COR-L47 (cell line): ENCODE measurements at regions not wholly inside any gene's neighbourhood (a gene's known extent, or its start where the extent isn't known, plus 50 kb on each side); places are given as distances from the start of the nearest gene placed in this dataset.

ENCODE experiments used
- DNase-seq: peaks from one replicate; lab custom pipeline; 2025; lab: John Stamatoyannopoulos, UW

- DNase-seq: no peak
Observed at GRCh38 chr18:46295416-46295815, 191.2 kb downstream of the HAUS1 start.

DNA sequence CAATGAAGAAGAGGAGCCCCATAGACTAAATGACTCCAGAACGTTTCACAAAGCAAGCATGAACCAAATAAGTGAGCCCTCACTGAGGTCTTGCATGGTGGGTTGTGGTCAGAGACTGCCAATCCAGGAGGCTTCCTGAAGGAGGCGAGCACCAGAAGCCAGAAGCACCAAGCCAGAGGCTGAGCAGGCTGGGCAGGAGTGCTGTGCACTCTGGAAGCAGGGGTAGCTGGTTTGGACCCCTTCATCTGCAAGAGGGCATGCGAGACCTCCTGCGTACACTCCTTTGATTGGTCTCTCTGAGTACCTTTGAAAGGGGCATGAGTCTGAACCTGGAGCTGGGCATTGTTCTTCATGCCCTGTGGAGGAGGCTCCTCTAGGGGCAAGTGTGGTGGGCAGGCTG lies 192.5 kb downstream of the HAUS1 start:
- DNase-seq: no peak

DNA sequence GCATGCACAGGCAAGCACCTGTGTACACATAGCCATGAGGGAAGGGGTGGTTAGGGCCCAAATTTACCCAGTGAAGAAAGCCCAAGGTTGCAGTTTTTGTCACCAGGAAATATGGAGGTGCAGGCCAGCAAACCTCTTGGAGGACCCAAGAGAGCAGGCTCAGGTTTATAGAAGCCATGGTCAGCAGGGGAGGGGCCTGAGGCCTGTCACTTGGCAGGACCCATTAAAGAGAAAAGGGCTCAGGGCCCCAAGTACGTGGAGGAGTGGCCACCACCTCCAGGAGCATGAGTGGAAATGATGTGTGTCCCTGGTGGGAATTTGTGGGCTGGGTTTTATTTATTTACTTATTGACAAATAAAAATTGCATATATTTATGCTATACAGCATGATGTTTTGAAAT lies 192.9 kb downstream of the HAUS1 start:
- DNase-seq: no peak

GRCh38 chr18:46297621-46298020 lies 193.4 kb downstream of the HAUS1 start:
- DNase-seq: no peak

GRCh38 chr18:46298511-46298910 lies 194.3 kb downstream of the HAUS1 start:
- DNase-seq: no peak

GRCh38 chr18:46299465-46300008 lies 195.4 kb downstream of the HAUS1 start:
- no peak for DNase-seq

- DNase-seq: no peak
Observed at GRCh38 chr18:46301081-46301480, 196.9 kb downstream of the HAUS1 start.

GRCh38 chr18:46301571-46301970 lies 197.4 kb downstream of the HAUS1 start:
- DNase-seq: no peak

DNA sequence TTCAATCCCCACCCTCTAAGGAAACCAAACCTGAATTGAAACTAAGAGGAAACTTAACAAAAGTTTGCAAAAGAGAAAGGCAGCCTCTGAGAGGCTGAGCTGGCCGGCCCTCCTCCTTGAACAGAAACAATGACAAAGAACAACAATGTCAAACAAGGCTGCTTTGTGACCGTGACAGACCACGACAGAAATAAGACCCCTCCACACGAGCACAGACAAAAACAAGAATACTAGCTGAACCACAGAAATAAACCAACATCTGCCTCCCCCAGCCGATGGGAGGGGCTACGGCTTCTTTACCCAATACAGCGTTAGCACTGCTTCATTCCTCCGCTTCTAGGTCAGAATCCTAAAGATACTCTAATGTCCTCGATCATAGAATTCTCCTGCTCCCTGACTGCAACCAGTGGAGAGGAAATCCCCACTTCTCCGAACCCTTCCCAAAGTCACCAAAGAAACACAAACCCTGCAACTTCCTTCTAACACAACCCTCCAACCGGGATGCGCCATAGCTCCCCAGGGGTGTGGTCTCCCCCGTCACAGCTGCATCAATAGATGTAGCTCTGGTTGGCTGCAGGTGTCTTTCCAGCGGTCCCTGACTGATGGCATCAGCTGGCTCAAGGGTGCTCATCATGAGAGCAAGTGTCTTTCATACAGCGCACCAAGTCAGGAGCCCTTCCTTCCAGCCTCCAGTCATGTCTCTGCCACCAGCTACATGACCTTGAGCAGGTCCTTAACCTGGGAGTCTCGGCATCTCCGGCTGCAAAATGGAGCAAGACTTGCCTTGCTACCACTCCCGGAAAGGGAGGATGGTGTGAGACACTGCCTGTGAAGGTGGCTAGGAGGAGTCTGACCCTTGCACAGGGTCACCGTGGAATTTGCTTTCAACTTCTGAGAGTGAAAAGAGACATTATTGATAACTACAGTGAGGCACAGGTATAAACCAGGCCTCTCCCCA lies 198.6 kb downstream of the HAUS1 start:
- DNase-seq: no peak

DNA sequence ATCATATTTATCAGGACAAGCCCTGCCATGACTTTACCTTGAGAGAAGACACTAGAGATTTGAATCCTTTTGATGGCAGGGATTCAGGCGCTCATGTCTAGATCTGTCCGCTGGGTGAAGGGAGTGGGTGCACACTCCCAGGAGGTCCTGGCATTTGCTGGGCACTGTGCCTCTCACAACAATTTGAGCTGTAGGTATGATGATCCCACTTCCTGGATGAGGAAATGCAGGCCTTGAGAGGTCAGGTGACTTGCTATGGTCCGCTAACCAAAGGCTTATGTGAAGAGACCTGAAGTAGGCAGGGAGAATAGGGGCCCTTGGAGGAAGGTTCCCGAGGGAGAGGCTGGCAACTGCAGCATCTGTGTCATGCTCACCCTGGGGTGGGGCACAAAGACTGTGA lies 206.1 kb downstream of the HAUS1 start:
- no peak for DNase-seq

DNA sequence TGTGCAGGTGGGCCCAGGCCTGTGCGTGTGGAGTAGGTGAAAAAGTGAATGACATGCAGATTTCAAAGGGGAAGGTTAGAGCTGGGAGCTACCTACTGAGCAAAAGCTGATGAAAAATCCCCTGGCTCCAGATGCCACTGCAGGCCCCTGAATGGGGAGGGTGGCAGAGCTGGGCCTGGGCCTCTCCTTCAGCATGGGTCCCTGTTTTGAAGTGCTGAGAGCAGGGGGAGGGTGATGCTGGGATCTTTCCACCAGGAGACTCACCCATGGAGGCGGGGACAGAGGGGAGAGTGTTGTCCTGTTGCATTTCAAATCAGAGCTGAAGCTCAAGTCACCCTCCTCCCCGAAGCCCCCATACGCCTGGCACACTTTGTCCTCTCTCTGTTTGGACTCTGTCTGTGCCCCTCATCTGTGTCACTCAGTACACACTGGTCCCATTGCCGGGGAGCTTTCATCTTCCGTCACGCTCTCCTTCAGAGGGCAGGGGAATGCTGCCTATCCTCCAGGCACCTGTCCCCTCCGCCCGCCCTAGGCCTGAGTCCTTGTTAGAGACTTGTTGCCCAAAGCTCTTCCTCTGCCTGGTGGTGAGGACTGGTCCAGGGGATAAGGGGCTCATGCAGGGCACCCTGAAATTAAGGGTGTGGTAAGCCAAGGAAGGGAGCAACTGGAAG lies 206.6 kb downstream of the HAUS1 start:
- DNase-seq: no peak

- DNase-seq: no peak
Observed at GRCh38 chr18:46311491-46311890, 207.3 kb downstream of the HAUS1 start.

- no peak for DNase-seq
Observed at GRCh38 chr18:46312221-46312620, 208.0 kb downstream of the HAUS1 start.

DNA sequence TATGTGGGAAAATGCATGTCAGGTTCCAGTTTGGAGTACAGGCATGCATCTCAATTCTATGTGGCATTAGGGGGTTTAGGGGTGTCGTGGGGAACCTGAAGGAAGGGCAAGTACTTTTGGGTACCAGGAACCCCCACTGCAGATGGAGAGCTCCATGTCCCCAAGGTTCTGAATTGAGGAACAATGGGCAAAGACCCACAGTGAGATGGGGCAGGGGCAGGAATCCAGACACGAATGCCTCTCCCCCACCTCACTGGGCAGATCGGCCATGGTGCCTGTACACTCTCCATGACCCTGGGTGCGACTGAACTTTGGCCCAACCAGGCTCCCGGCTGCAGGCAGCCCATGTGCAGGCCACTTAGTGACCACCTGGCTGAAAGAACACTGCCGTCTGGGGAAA lies 209.3 kb downstream of the HAUS1 start:
- DNase-seq: no peak

GRCh38 chr18:46314011-46314410 lies 209.8 kb downstream of the HAUS1 start:
- no peak for DNase-seq

DNA sequence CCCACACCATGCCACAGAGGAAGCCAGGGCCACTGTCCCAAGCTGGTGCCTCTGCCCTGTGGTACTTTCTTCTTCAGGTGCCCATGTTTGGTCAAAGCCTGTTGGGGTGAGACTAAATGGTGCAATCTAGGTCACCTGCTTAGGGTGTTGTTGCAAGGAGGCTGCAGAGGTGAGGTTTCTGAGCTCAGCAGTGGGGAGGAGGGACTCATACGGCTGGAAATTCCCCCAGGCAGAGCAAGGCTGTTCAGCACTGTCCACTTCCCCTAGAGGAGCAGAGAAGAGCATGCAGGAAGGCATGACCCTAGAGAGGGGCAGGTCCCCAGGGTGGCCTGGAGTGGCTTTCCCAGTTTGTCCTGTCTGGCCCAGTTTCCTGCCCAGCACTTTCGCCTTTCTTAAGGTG lies 211.0 kb downstream of the HAUS1 start:
- no peak for DNase-seq

DNA sequence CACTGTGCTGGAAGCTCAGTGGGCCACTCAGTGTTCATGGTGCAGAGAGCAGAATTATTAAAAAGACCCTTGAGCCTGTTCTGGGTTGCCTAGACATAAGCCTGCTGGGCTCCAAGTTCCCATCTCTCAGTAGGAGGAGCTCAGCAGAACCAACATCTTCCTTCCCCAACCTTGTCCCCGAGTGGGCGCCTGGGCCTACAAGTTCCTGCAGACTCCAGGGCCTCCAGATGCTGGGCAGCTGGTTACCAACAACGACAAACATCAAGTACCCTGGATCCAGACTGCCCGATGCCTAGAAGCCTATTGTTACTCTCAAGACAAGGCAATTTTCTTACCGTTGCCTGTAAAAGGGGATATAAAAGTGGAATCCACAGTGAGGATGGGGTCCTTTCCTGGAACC lies 214.2 kb downstream of the HAUS1 start:
- DNase-seq: no peak

GRCh38 chr18:46319783-46320182 lies 215.6 kb downstream of the HAUS1 start:
- DNase-seq: no peak

GRCh38 chr18:46320297-46320696 lies 216.1 kb downstream of the HAUS1 start:
- no peak for DNase-seq

DNA sequence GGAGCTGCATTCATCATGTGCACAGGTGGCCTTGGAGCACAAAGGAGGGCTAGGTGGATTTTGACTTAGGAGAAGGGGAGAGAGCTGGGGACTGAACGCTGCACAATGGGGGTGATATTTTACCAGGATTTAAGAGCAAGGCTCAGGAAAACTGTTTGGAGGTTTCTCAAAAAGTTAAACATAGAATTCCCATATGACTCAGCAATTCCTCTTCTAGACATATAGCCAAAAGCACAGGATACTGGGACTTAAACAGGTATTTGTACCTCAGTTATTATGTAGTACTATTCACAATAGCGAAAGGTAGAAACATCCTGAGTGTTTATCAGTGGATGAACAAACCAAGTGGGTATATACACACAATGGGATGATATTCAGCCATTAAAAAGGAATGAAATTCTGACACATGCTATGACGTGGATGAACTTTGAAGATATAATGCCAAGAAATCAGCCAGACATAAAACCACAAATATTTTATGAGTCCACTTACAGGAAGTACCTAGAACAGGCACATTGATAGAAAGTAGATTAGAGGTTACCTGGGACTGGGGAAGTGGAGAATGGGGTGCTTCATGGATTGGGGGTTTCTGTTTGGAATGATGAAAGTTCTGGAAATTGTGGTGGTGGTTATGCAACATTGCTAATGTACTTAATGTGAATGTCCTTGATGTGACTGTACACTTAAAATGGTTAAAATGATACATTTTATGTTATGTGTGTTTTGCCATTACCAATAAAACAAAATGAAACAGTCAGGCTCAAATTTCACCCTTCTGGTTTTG lies 216.9 kb downstream of the HAUS1 start:
- DNase-seq: no peak

GRCh38 chr18:46321955-46322354 lies 217.8 kb downstream of the HAUS1 start:
- DNase-seq: no peak

DNA sequence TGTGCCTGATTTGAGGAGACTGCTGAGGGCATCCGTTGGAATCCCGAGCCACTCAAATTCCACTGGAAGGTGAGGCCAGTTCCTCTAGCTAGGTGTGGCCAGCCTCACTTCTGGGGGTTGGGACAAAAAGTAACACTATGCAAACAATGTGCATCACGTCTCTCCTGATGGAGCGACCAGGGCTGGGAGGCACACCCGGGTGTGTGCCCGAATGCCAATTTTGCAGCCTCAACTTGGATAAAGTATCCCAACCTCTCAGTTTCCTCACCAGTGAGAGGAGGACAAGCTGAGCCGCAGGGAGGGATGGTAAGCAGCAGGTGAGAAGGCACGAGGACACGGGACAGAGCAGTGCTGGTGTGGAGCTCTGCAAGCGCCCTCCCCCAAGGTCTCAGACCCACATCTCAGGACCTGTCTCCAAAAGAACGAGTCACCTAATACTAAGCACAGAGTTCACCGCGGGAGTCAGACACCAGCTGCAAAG lies 218.3 kb downstream of the HAUS1 start:
- no peak for DNase-seq
